ENCODE measurements at regions not wholly inside any gene's neighbourhood (a gene's known extent, or its start where the extent isn't known, plus 50 kb on each side); places are given as distances from the start of the nearest gene placed in this dataset.

GRCh38 chr1:95312181-95312580 is 78.2 kb downstream of the RWDD3 start:
- no peak for TF ChIP-seq CTCF (IDR thresholded peaks at IDR 0.05; ENCODE audit: low read depth, low read length)
- H3K4me3 ChIP-seq (ENCODE audit: low read depth, low read length) = no peak overlapping the region

- TF ChIP-seq CTCF (IDR thresholded peaks at IDR 0.05; ENCODE audit: low read depth, low read length) = no peak
- no peak overlapping the region for H3K4me3 ChIP-seq (ENCODE audit: low read depth, low read length)
These were observed 79.5 kb downstream of the RWDD3 start for GRCh38 chr1:95313527-95313926.

GRCh38 chr1:95321531-95321930 is 87.5 kb downstream of the RWDD3 start:
- no peak overlapping the region for H3K4me3 ChIP-seq (ENCODE audit: low read depth, low read length)
- no peak for TF ChIP-seq CTCF (IDR thresholded peaks at IDR 0.05; ENCODE audit: low read depth, low read length)

- no peak overlapping the region for H3K4me3 ChIP-seq (ENCODE audit: low read depth, low read length)
- TF ChIP-seq CTCF (IDR thresholded peaks at IDR 0.05; ENCODE audit: low read depth, low read length) = no peak
These were observed 89.1 kb downstream of the RWDD3 start for GRCh38 chr1:95323123-95323522.

- TF ChIP-seq CTCF (IDR thresholded peaks at IDR 0.05; ENCODE audit: low read depth, low read length) = no peak
- no peak overlapping the region for H3K4me3 ChIP-seq (ENCODE audit: low read depth, low read length)
These were observed 91.3 kb downstream of the RWDD3 start for GRCh38 chr1:95325349-95325748.

GRCh38 chr1:95326023-95326422 is 92.0 kb downstream of the RWDD3 start:
- no peak overlapping the region for H3K4me3 ChIP-seq (ENCODE audit: low read depth, low read length)
- TF ChIP-seq CTCF (IDR thresholded peaks at IDR 0.05; ENCODE audit: low read depth, low read length) = no peak

- TF ChIP-seq CTCF (IDR thresholded peaks at IDR 0.05; ENCODE audit: low read depth, low read length) = no peak
These were observed 98.7 kb downstream of the RWDD3 start for GRCh38 chr1:95332754-95333153.

More at GRCh38 chr1:95332754-95333153, 98.7 kb downstream of the RWDD3 start:
- no peak overlapping the region for H3K4me3 ChIP-seq (ENCODE audit: low read depth, low read length)
